Panc1 (cell line): ENCODE measurements at regions not wholly inside any gene's neighbourhood (a gene's known extent, or its start where the extent isn't known, plus 50 kb on each side); places are given as distances from the start of the nearest gene placed in this dataset.
"Not testable (repeated sequence)": the region's sequence is repeated elsewhere in the genome, so short reads cannot be mapped to it uniquely, and the experiment has no call there.

Experiments
- POLR2AphosphoS5 ChIP-seq: IDR thresholded peaks from 2 replicates; pipeline ENCODE4 v1.6.1; 2012; ENCODE audit warnings: mild to moderate bottlenecking, low read depth, low read length, moderate library complexity
- TCF7L2 ChIP-seq: IDR thresholded peaks from 2 replicates; pipeline ENCODE4 v1.6.1; 2011; ENCODE audit warnings: mild to moderate bottlenecking, low read depth, low read length, inconsistent platforms
- TF ChIP-seq, protein P1 (sequence below): fragments of 450-650 bp; IDR thresholded peaks from 2 replicates; pipeline ENCODE4 v1.5.1; 2017; ENCODE audit warnings: mild to moderate bottlenecking
- TF ChIP-seq, protein P2 (sequence below), 2 experiments: IDR thresholded peaks; 2 replicates each; pipeline ENCODE4 v1.6.1; 2011 to 2012; ENCODE audit warnings: low read depth in 2 of 2, control low read depth in 1 of 2, low read length in 1 of 2, mild to moderate bottlenecking in 1 of 2, moderate library complexity in 1 of 2; ENCODE audit not compliant: insufficient read depth in 1 of 2

DNA sequence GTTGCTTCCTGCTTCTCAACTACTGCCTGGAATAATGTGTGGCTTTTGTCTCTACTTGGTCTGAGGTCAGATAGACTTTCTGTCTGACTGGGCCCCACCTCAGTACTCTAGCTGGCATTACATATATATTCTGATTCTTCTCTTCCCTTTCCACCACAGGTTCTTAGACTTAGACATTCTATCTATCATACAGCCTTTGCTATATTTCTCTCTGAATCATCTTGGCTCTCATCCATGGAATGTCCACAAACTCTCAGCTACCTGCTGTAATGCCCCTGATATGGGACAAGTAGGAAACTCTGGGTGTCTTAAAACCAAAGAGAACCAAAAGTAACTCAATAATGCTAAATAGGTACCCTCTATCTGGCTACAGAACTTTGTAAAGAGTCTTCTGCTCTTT lies 170.8 kb upstream of the FAM174A start:
- TF ChIP-seq, protein P1, sequence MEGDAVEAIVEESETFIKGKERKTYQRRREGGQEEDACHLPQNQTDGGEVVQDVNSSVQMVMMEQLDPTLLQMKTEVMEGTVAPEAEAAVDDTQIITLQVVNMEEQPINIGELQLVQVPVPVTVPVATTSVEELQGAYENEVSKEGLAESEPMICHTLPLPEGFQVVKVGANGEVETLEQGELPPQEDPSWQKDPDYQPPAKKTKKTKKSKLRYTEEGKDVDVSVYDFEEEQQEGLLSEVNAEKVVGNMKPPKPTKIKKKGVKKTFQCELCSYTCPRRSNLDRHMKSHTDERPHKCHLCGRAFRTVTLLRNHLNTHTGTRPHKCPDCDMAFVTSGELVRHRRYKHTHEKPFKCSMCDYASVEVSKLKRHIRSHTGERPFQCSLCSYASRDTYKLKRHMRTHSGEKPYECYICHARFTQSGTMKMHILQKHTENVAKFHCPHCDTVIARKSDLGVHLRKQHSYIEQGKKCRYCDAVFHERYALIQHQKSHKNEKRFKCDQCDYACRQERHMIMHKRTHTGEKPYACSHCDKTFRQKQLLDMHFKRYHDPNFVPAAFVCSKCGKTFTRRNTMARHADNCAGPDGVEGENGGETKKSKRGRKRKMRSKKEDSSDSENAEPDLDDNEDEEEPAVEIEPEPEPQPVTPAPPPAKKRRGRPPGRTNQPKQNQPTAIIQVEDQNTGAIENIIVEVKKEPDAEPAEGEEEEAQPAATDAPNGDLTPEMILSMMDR, result not testable (repeated sequence)
- TF ChIP-seq POLR2AphosphoS5, TCF7L2: not testable (repeated sequence)
- TF ChIP-seq, protein P2, sequence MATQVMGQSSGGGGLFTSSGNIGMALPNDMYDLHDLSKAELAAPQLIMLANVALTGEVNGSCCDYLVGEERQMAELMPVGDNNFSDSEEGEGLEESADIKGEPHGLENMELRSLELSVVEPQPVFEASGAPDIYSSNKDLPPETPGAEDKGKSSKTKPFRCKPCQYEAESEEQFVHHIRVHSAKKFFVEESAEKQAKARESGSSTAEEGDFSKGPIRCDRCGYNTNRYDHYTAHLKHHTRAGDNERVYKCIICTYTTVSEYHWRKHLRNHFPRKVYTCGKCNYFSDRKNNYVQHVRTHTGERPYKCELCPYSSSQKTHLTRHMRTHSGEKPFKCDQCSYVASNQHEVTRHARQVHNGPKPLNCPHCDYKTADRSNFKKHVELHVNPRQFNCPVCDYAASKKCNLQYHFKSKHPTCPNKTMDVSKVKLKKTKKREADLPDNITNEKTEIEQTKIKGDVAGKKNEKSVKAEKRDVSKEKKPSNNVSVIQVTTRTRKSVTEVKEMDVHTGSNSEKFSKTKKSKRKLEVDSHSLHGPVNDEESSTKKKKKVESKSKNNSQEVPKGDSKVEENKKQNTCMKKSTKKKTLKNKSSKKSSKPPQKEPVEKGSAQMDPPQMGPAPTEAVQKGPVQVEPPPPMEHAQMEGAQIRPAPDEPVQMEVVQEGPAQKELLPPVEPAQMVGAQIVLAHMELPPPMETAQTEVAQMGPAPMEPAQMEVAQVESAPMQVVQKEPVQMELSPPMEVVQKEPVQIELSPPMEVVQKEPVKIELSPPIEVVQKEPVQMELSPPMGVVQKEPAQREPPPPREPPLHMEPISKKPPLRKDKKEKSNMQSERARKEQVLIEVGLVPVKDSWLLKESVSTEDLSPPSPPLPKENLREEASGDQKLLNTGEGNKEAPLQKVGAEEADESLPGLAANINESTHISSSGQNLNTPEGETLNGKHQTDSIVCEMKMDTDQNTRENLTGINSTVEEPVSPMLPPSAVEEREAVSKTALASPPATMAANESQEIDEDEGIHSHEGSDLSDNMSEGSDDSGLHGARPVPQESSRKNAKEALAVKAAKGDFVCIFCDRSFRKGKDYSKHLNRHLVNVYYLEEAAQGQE (IDR thresholded peaks at IDR 0.05; ENCODE audit: insufficient read depth in 1 of 2, low read depth in 2 of 2, low read length in 1 of 2), result not testable (repeated sequence)
